DMS 273 treated with DMSO at 0.1 percent for 48 hours (cell line): ENCODE measurements at regions not wholly inside any gene's neighbourhood (a gene's known extent, or its start where the extent isn't known, plus 50 kb on each side); places are given as distances from the start of the nearest gene placed in this dataset.
"Not testable (repeated sequence)": the region's sequence is repeated elsewhere in the genome, so short reads cannot be mapped to it uniquely, and the experiment has no call there.

Experiments used
- DNase-seq: peaks from one replicate; lab custom pipeline; 2025; lab: John Stamatoyannopoulos, UW

GRCh38 chr3:72176537-72177041 is 391.6 kb upstream of the PROK2 start:
- no peak for DNase-seq

- DNase-seq = no peak
Observed at GRCh38 chr3:72175296-72175858, 390.4 kb upstream of the PROK2 start.

GRCh38 chr3:72174890-72175289 is 389.9 kb upstream of the PROK2 start:
- no peak for DNase-seq

DNA sequence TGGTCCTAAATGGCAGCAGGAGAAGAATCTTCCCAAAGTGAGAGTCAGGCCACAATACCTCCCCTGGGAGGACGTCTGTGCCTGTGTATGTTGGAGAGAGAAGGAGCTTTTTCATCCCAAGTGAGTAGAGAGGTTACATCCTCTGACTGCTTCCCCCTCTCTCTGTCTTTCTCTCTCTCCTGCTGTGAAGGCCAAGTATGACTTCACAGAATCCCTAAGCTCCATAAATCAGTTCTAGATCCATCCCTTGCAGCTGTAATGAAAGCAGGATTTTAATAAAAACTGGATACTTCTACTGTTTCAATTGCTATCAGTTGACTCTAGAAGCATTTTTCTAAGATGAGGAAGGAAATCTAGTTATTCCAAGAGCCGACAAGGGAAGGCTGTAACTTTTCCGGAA is 389.1 kb upstream of the PROK2 start:
- no peak for DNase-seq

- no peak for DNase-seq
Observed at GRCh38 chr3:72171946-72172345, 387.0 kb upstream of the PROK2 start.

DNA sequence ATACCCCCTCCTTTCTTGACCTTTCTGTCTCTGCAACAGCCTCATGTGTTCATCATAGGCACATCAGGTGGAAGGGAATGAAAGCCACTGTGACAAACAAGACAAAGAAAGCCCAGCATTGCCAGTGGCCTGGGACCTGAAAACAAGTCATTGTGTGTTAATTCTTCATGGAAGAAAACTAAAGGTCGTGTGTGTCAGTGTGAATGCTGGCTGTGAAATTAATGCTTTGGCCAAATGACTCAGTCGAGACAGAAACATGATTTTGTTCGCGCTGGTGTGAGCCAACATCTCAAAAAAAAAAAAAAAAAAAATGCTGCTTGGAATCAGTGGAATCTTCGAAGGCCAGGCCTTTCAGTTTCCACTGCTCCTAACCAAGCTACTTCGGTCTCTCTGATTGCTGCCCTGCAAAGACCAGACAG is 386.5 kb upstream of the PROK2 start:
- DNase-seq = no peak

GRCh38 chr3:72169561-72170472 is 384.9 kb upstream of the PROK2 start:
- no peak for DNase-seq

DNA sequence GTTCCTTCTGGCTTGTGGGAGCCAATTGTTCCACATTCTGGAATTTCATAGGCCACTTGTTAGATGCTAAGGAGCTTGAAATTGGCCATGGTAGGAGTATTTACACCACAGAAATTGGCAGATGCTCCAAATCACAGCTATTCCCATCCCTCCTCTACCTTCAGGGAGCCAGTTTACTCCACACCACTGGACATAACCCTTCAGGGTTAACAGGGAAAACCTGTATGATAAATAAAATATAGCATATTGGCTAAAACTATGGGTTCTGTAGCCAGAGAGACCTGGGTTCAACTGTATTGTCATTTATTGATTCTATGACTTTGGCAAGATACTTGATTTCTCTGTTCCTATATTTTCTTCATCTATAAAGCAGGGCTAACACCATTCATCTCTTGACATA is 384.2 kb upstream of the PROK2 start:
- DNase-seq = no peak

- DNase-seq = no peak
Observed at GRCh38 chr3:72165808-72166207, 380.9 kb upstream of the PROK2 start.

GRCh38 chr3:72165317-72165716 is 380.4 kb upstream of the PROK2 start:
- no peak for DNase-seq

GRCh38 chr3:72164635-72164978 is 379.7 kb upstream of the PROK2 start:
- DNase-seq = no peak

- no peak for DNase-seq
Observed at GRCh38 chr3:72163809-72164634, 379.1 kb upstream of the PROK2 start.

- DNase-seq = no peak
Observed at GRCh38 chr3:72162649-72163184, 377.8 kb upstream of the PROK2 start.

- DNase-seq = no peak
Observed at GRCh38 chr3:72161881-72162595, 377.1 kb upstream of the PROK2 start.

GRCh38 chr3:72161285-72161684 is 376.3 kb upstream of the PROK2 start:
- DNase-seq = not testable (repeated sequence)

GRCh38 chr3:72160351-72160750 is 375.4 kb upstream of the PROK2 start:
- no peak for DNase-seq

GRCh38 chr3:72159487-72159886 is 374.5 kb upstream of the PROK2 start:
- no peak for DNase-seq

DNA sequence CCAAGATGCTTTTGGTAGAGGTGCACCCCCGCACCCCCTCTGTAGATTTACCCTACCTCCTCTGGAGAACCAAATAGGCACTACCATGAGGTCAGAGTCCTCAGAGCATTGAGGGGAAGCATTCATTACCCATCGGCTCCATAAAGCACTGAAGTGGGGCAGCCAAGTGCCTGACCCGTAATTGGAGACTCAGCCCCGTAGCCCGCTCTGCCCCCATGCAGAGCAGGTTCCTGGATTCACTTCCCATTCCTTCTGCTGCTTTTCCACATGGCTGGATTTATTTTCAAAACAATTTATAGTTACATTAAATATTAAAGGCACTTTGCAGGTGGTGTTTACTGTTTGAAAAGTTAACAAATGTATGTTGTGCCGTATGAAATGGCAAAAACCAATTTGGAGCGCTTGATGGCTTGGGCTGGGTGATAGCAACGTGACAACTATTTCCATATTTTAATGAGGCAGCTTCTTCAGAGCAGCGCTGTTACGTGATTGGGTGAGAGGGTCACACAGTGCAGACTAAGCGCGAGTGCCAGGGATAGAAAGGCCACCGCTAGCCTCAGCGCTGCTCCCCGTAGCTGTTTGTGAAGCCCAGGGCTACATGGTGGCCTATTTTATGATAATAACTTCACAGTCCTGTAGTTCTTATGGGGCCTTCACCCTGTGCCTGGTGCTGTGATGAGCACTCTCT is 373.8 kb upstream of the PROK2 start:
- DNase-seq = no peak

GRCh38 chr3:72157748-72158638 is 373.0 kb upstream of the PROK2 start:
- no peak for DNase-seq
